NCI-H1417 treated with DMSO at 0.1 percent for 48 hours (cell line): ENCODE measurements at regions not wholly inside any gene's neighbourhood (a gene's known extent, or its start where the extent isn't known, plus 50 kb on each side); places are given as distances from the start of the nearest gene placed in this dataset.
"Not testable (repeated sequence)": the region's sequence is repeated elsewhere in the genome, so short reads cannot be mapped to it uniquely, and the experiment has no call there.

ENCODE experiments used
- DNase-seq: peaks from one replicate; lab custom pipeline; 2025; lab: John Stamatoyannopoulos, UW

DNA sequence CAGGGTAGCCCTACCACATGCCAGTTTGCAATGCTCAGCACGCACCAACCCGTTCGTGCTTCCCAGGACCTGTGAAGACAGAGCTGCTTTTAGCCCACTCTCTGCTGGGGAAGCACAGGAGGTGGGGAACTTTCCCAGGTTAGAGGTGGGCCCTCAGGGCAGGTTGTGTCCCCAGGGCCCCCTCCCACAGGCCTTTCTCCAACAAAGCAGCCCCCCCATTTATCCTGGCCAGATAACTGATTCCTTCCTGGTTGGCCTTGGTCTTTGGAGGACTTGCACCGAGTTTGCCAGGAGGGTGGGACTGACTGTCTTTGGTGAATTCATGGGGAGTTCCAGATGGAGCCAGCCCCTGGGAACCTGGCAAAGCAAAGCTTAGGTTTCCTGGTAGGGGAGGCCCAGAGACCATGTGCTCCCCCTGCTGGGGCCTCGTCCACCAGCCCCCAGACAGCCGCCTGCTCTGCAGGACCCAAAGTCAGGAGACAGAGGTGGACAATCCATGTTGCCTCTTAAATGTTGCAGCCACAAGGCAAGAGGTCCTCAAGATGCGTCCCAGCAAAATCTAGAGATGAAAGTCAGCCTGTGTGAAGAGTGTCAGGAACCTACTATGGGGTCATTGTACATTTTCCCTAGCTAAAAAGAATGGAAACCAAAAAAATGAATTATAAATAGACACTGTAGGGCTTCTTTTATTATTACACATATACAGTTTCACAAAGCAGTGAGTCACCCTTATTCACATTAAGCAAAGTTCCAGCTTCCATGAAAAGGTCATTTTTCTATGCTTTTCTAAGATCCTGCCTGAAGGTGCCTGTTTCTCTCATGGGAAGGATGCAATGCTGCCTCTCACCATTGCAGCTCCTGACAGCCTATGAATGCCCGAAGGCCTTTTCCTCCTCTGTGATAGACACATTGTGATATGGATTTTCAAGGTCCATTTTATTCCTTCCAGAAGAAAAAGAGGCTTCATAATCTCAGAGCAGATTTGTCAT is 497.8 kb downstream of the PREX1 start:
- DNase-seq = no peak

DNA sequence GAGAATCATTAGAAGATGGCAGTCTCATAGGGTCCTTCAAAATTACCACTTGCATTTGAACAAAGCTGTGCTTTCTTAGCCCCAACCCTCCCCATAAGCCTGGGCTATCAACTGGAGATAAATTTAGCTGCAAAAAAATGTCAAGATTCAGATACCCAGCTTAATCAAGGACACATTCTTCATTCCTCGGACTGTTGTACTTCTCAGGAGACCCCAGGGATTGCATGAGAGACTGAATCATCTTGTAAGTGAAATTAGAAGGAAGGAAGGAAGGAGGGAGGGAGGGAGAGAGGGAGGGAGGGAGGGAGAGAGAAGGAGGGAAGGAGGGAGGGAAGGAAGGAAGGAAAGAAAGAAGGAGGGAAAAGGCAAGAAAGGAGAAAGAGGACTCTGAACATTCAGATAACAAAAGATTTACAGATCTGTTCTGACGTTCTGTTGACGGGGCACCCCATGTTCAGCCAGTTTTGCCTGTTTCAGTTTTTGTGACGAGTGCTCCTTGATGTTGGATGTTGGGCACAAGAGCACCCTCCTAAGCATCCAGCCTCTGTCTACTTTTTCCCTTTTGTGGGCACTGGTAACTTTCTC is 498.7 kb downstream of the PREX1 start:
- no peak for DNase-seq

DNA sequence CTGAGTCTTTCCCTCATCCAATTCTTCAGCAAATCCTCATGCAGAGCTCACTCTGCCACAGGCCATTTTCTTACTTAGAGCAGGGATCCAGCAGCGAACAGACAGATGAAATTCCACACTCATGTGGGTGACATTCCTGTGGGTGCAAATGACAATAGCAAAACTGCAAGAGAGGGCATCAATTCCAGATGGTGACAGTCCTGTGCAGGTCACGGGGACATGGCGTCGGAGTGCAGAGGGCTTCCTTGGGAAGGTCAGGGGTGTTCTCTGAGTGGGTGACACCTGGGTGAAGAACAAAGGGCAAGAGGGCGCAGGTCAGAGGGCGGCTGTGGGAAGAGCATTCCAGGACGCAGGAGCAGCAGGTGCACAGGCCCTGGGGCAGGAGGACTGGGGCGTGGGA is 500.0 kb downstream of the PREX1 start:
- not testable (repeated sequence) for DNase-seq

DNA sequence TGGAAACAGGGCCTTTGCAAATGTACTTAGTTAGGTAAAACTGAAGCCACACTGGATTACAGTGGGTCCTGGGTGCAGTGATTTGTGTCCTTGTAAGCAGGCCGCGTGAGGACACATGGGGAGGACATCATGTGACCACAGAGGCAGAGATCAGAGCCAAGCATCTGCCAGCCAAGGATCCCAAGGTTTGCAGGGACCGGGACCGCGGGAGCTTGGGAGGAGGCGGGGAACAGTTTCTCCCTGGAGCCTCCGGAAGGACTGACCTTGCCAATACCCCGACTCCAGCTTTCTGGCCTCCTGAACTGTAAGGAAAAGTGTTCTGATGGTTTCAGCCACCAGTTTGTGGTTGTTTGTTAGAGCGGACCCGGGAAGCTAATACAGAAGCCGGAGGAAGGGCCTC is 500.9 kb downstream of the PREX1 start:
- no peak for DNase-seq

DNA sequence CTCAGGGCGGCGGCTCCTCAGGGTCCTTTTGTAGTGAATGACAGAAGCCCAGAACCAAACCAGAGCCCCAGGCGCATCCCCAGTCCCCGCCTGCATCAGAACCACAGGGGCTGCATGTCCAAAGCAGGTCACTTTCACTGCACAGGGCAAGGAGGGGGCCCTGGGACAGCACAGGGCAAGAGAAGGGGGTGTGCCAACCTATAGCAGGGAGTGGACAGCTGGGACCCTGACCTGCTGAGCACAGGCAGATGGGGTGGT is 501.4 kb downstream of the PREX1 start:
- no peak for DNase-seq

DNA sequence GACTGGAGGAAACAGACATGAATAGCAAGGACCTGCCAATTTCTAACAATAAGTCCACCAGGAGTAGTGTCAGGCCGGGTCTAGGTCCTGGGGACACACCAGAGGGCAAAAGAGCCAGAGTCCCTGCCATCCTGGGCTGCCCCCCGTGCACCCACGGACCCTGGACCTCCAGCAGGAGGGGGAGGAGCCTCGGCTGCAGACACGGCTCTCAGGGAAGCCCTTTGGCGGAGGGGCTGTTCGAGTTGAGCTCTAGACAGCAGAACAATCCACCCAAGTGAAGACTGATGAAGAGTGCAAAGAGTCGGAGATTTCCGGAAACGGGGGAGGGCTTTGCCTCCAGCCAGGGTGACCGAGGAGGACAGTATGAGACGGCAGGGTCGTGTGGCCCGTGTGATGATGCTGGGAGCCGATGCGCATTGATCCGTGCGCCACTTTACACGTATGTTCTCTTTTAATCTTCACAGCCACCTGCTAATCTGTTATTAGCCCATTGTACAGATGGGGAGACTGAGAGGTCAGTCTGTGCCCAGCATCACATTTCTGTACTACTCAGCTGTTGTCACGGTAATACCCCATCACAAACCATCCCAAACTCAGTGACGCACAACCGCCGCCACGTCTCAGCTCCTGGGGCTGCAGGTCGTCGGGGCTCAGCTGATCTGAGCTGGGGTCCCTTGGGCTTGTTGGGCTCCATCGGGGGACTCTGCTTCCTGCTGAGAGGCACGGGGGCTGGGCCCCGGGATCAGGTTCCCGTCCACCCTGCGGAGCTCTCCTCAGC is 502.0 kb downstream of the PREX1 start:
- DNase-seq = no peak

DNA sequence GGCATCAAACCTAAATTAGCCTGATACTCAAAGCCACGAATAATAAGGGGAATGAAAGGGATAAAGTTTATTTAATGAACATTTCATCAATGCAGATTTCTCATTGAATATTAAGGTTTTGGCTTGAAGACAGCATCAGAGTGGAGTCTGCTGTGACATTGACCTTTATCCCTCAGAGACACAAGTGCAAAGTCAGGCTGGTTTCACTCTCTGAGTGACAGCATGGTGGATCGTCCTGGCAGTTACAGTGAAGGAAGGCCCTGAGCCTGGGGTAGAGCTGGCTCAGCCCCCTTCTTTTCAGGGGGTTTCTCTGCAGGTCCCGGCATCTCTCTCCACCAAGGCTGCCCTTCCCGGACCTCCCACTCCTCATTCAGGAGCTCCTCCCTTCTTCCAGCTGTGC is 503.1 kb downstream of the PREX1 start:
- DNase-seq = no peak

DNA sequence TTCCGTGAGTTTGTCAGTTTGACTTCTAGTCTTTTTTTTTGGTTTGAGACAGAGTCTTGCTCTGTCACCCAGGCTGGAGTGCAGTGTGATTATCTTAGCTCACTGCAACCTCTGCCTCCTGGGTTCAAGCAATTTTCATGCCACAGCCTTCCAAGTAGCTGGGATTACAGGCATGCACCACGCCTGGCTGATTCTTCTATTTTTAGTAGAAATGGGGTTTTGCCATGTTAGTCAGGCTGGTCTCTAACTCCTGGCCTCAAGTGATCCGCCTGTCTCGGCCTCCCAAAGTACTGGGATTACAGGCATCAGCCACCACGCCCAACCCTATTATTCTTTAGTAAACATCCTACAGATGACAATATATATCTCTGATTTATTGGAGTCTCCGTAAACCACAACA is 506.5 kb downstream of the PREX1 start:
- DNase-seq = no peak

DNA sequence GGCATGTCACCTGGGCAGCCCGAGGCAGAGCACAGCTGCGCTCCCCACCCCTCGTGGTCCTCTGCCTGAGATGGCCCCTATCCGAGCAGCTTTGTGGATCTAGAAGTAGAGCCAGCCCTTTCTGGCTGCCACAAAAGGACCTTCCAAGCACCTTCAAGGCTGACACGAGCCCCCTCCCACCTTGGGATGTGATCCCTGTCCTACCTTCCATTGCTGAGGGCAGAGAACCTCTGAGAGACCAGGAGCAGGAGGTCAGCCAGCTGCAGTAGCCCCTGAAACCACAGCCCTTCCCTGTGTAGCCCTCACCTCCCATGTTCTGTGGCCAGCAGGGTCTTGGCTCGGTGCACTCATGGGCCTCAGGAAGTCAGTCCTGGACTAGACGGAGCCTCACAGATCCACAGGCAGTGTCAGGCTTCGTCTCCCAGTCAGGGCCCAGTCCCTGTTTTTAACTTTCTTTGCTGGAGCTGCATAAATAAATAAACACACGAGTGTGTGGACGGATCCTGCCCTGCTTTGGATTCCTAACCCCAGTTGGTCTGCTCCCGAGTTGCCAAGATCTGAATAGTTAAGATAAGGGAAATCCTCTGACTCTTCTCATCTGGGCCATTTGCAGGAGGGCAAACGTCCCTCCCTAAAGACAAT is 507.7 kb downstream of the PREX1 start:
- DNase-seq = no peak

DNA sequence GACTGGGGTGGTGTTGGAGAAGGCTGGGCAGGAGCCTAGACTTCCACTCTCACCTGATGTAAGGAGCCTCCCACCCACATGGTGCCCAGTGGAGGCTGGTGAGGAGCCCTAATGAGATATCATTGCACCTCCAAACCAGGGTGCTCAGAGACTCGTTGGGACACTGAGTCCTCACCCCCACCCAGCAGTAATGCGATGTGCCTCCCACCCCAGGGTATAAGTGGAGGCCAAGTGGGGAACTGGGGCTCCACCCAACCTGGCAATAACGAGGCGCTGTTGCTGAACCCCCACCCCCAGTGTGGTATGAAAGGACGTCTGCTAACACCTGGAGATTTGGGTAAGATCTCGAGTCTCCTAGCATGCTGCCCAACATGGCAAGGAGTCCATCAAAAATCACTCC is 510.2 kb downstream of the PREX1 start:
- no peak for DNase-seq

DNA sequence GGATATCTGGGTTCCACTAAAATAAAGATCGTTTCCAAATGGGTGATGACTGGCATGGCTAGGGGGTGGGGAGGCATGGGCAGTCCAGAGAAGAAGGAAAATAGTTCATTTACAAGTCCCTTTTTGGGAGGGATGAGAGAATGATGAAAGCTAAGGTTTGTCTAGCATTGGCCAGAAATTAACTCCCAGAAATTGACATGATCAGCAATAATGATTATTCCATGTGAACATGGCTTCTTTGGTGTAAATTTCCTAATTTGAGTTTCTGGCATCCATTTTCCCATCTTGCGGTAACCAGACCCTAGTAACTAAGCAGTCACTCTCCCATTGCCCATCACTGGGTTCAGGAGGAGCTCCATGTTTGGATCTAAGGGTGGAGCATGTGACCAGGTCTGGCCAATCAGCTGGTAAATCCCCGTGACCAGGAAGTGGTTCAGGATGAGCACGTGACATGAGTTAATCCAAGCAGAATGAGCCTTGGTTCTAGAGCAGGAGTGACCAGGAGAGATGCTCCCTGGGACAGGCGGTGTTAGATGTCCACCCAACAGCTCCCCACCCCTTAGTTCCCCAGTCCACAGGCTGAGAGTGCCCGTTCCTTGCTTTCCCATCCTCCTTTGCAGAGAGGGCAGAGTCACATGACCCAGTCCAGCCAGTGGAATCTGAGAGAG is 512.7 kb downstream of the PREX1 start:
- DNase-seq = no peak

DNA sequence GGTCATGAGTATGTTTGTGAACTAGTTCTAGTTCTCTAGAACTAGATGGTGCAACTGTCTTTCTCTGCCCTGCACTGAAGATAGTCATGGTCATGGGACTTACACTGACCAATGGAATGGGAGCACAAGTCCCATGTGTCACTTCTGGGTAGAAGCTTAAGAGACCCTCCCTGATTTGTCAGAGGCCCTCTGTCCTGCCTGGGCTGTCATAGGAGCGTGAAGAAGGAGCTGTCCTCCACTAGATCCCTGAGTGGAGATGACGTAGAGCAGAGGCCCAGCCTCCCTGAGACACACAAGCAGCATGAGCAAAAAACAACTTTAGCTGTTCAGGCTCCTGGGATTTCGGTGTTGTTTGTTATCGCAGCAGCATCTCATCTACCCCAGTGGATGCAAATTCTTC is 514.5 kb downstream of the PREX1 start:
- DNase-seq = no peak

DNA sequence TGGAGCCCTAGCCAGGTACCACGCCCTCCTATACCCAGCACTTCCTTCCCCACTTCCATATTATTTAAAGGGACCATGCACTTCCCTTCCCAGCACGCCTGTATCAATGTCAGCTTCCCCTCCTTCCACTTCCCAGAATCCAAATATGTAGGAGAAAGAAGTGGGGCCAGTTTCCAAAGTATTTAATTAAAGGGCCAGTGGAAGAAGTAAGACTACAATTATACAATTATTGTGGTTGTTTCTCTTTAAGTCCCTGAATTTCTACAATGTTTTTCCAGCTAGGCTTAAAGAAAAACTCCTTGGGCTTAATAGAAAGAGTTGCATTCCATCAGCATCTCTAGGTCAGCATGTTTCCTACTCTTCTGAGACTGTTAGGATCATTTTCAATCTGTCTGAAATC is 515.8 kb downstream of the PREX1 start:
- DNase-seq = no peak

DNA sequence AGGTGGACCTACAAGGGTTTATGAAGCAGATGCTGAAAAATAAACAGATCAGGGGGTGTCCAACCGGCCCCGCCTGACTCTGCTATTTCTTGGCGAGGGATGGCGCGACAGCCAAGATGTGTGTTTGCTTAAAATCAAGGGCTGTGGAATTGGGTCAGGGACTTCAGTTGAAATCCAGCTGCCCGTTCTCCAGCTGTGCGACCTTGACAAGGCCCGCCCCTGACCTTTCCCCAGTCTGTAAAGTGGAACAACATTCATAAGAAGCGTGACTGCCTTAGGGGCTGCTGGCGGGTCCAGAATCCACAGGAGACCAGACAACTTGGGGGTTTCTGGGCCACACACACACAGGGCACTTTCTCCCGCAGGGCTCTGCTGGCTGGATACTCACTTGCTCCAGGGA is 517.5 kb downstream of the PREX1 start:
- no peak for DNase-seq

DNA sequence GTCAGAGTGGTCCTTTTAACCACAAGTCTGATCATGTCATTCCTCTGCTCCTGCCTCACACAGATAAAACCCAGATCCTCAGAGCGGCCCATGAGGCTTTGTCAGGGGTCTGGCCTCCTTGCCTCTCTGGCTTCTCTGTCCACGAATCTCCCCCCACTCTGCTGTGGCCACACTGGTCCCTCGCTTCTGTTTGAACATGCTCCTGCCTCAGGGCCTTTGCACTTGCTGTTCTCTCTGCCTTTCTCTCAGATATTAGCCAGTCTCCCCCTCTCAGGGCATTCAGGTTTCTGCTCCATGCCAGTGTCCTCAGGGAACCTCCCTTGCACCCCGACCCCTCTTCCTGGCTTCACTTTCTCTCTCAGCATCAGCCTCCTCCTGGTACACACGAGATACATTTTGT is 518.5 kb downstream of the PREX1 start:
- no peak for DNase-seq

DNA sequence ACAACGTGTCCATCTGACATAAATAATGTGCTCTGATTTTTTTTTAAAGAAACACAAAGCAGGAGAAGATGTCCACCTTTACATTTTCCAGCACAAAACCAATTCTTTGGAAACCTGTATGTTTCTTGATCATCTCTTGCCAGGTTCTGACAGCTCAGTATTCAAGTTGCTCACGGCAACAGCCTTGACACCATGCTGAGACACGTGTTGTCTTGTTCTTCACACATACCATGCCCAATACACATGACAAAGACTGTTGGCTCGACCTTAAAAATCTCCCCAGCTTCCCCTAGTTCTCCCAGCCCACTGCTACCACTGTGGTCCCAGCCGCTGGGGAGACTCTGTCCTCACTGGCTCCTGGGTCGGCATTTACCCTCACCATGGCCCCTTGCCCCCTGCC is 518.9 kb downstream of the PREX1 start:
- DNase-seq = no peak

DNA sequence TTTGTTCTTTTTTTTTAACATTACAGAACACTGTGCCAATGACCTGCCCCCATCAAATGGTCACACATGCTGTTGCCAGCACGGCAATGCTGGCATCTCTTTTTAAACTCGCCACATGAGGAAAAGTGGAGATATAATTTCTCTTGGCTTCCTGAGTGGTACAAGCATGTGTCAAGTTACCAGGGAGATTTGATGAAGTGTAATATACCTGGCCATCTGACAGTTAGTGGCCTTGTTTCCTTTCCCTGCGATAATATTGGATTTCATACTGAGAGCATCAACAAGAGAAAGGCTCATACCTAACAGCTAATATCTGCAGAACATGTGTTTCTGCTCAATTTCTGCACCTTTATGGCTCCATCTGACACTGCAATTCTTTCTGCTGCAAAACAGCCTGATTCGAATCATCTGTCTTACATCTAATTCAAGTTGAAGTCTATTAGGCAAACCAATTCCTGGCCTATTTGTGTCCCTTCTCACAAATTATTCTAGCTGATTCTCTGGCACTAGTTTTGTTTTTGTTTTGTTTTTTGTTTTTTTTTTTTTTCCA is 519.5 kb downstream of the PREX1 start:
- no peak for DNase-seq

DNA sequence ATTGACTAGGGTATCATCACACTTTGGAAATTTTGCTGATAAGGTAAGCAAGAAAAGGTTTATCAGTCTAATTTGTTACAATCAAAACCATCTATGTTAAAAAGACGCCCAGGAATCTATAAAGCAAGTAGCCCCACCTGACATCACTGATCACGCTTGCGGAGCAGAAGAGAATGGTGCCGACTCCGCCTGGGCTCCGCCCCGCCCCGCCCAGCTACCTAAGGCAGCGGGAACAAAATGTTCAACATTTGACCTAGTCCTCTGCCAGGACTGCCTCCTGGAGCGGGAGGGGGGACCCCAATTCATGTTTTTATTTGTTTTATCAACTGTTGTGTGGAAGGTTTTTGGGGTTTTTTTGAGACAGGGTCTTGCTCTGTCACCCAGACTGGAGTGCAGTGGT is 520.5 kb downstream of the PREX1 start:
- no peak for DNase-seq

DNA sequence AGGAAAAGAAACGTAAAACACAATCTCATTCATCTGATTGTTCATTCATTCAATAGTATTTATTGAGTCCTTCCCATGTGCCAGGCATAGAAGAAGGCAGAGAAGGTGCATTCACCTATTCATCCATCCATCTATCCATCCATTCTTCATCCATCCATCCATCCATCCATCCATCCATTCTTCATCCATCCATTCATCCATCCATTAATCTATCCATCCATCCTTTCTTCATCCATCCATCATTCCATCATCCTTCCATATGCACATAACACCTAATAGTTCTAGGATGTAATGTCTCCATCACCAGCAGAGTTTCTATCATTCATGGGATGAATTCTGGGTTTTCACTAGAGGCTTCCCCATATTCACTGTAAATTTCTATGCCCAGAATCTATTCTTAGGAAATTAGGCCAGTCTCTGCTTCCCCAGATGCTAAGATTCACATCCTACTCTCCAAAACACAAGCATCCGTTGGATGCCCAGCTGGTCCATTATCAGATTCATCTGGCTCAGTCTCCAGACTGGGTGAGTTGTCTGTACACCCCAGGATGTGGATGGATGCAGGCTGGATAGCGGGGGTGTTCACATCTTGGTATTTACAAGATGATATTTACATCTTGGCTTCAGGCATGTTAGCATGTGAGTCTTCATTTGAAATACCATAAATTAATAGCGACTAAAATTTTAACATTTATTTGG is 517.7 kb upstream of the SULF2 start:
- DNase-seq = no peak

DNA sequence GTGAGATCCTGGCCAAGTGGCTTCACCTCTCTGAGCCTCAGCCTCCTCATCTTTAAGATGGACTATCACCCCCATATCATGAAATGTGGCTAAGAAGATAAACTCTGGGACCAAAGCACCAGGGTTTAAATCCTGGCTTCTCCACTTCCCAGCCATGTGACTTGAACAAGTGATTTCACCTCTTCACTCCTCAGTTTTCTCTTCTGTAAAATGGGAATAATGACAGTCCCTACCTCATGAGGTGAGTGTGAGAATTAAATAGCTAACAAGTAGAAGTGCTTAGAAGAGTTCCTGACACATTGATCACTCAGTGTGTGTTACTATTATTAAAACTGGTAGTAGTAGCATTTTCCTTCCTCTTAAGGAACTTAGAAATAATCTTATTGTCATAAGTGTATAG is 516.9 kb upstream of the SULF2 start:
- DNase-seq = no peak

DNA sequence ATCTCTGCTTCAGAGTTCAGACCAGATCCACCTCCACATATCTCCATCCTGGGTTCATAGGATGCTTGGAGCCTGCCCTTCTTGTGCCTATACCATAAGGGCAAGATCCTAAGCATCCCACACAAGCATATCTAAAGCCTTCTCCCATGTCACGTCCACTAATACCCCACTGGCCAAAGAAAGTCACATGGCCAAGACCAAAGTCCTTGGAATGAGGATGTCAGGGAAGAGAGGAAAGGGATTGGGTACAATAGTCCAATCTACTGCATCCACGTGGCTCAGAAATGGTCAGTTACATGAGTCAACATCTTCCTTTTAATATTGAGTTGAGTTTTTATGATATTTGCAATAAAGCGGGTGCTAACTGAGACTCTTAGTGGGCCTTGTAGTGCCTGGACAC is 515.9 kb upstream of the SULF2 start:
- no peak for DNase-seq
